WTC11 (cell line): ENCODE measurements at regions not wholly inside any gene's neighbourhood (a gene's known extent, or its start where the extent isn't known, plus 50 kb on each side); places are given as distances from the start of the nearest gene placed in this dataset.

Experiments used
- ATAC-seq: fragments of 200-7000 bp; cut with Tn5 transposase; 2 replicates; pipeline ENCODE4 v1.10.0; 2021; ENCODE audit warnings: mild to moderate bottlenecking, moderate library complexity
- CTCF ChIA-PET: fragments of 300-600 bp; sonication (Branson Sonifier 250); formaldehyde crosslinking; loops from one replicate; lab custom pipeline; 2021; ENCODE audit warnings: antibody characterized with exemption; lab: Charles Lee
- POLR2A ChIA-PET: fragments of 350-600 bp; sonication (Branson Sonifier 250); formaldehyde crosslinking; loops from one replicate; lab custom pipeline; 2021; ENCODE audit warnings: antibody characterized with exemption; lab: Charles Lee
- DNase-seq: peaks from one replicate; pipeline ENCODE4 v3.0.0; 2021; ENCODE audit warnings: low spot score
- H3K27ac Mint-ChIP-seq: 2 replicates; pipeline ENCODE4 v1.8.0; 2021; ENCODE audit warnings: mixed read lengths
- H3K27me3 Mint-ChIP-seq: 2 replicates; pipeline ENCODE4 v1.8.0; 2021; ENCODE audit warnings: low read depth, mild to moderate bottlenecking, moderate library complexity, mixed read lengths
- H3K36me3 Mint-ChIP-seq: 2 replicates; pipeline ENCODE4 v1.8.0; 2021; ENCODE audit warnings: mixed read lengths
- H3K4me1 Mint-ChIP-seq: 2 replicates; pipeline ENCODE4 v1.8.0; 2022; ENCODE audit warnings: mixed read lengths
- H3K4me3 Mint-ChIP-seq: 2 replicates; pipeline ENCODE4 v1.8.0; 2021; ENCODE audit warnings: mild to moderate bottlenecking, moderate library complexity, mixed read lengths
- H3K9me3 Mint-ChIP-seq: 2 replicates; pipeline ENCODE4 v1.8.0; 2021; ENCODE audit warnings: mixed read lengths
- CBFB ChIP-seq: sonication (generic); formaldehyde crosslinking; IDR thresholded peaks from 2 replicates; pipeline ENCODE4 v1.8.1; 2022; ENCODE audit warnings: mild to moderate bottlenecking, low read depth, missing genetic modification reagents
- ESRRA ChIP-seq: sonication (generic); formaldehyde crosslinking; IDR thresholded peaks from 2 replicates; pipeline ENCODE4 v1.8.1; 2022; ENCODE audit warnings: mild to moderate bottlenecking, missing genetic modification reagents, borderline replicate concordance
- FOXJ3 ChIP-seq: sonication (generic); formaldehyde crosslinking; IDR thresholded peaks from 2 replicates; pipeline ENCODE4 v1.9.0; 2021; ENCODE audit warnings: missing genetic modification reagents, mild to moderate bottlenecking, borderline replicate concordance
- JAZF1 ChIP-seq: fragments of 250-450 bp; sonication (Bioruptor Pico); IDR thresholded peaks from 2 replicates; pipeline ENCODE4 v1.9.0; 2021; ENCODE audit warnings: moderate library complexity, mild to moderate bottlenecking, inconsistent platforms
- NR2C2 ChIP-seq: sonication (generic); formaldehyde crosslinking; IDR thresholded peaks from 2 replicates; pipeline ENCODE4 v1.8.0; 2022; ENCODE audit warnings: mild to moderate bottlenecking, missing genetic modification reagents
- NR3C1 ChIP-seq: sonication (generic); formaldehyde crosslinking; conservative IDR thresholded peaks from 2 replicates; pipeline ENCODE4 v1.8.1; 2023; ENCODE audit warnings: low read depth, mild to moderate bottlenecking, missing genetic modification reagents
- RELA ChIP-seq: sonication (generic); formaldehyde crosslinking; IDR thresholded peaks from 2 replicates; pipeline ENCODE4 v1.8.1; 2022; ENCODE audit warnings: missing genetic modification reagents, mild to moderate bottlenecking, borderline replicate concordance
- SOX15 ChIP-seq: fragments of 250-450 bp; sonication (Bioruptor Pico); IDR thresholded peaks from 2 replicates; pipeline ENCODE4 v1.9.0; 2021; ENCODE audit warnings: mild to moderate bottlenecking
- TCF7 ChIP-seq: sonication (generic); formaldehyde crosslinking; IDR thresholded peaks from 2 replicates; pipeline ENCODE4 v1.8.0; 2022; ENCODE audit warnings: mild to moderate bottlenecking, low read depth, missing genetic modification reagents, moderate library complexity
- TEAD1 ChIP-seq: sonication (generic); formaldehyde crosslinking; IDR thresholded peaks from 2 replicates; pipeline ENCODE4 v1.8.0; 2022; ENCODE audit warnings: mild to moderate bottlenecking, missing genetic modification reagents
- TP53 ChIP-seq: sonication (generic); formaldehyde crosslinking; IDR thresholded peaks from 2 replicates; pipeline ENCODE4 v1.8.1; 2023; ENCODE audit warnings: mild to moderate bottlenecking, missing genetic modification reagents
- ZNF121 ChIP-seq: sonication (generic); formaldehyde crosslinking; IDR thresholded peaks from 2 replicates; pipeline ENCODE4 v1.8.0; 2023; ENCODE audit warnings: missing genetic modification reagents
- ZNF138 ChIP-seq: sonication (generic); formaldehyde crosslinking; conservative IDR thresholded peaks from 2 replicates; pipeline ENCODE4 v1.8.1; 2022; ENCODE audit warnings: mild to moderate bottlenecking, moderate library complexity, missing genetic modification reagents
- ZNF317 ChIP-seq: sonication (generic); formaldehyde crosslinking; IDR thresholded peaks from 2 replicates; pipeline ENCODE4 v1.8.1; 2023; ENCODE audit warnings: low read depth, mild to moderate bottlenecking, moderate library complexity, missing genetic modification reagents, borderline replicate concordance
- TF ChIP-seq, protein P1 (sequence below): sonication (generic); formaldehyde crosslinking; IDR thresholded peaks from 2 replicates; pipeline ENCODE4 v1.8.0; 2023; ENCODE audit warnings: mild to moderate bottlenecking, missing genetic modification reagents
- TF ChIP-seq, protein P2 (sequence below): fragments of 200-600 bp; IDR thresholded peaks from 2 replicates; pipeline ENCODE4 v1.8.0; 2022; ENCODE audit warnings: antibody characterized with exemption
- TF ChIP-seq, protein P3 (sequence below): fragments of 250-450 bp; sonication (Bioruptor Pico); IDR thresholded peaks from 2 replicates; pipeline ENCODE4 v1.9.0; 2021; ENCODE audit warnings: mild to moderate bottlenecking
- TF ChIP-seq, protein P4 (sequence below): sonication (generic); formaldehyde crosslinking; IDR thresholded peaks from 2 replicates; pipeline ENCODE4 v1.8.1; 2023; ENCODE audit warnings: mild to moderate bottlenecking, missing genetic modification reagents, moderate library complexity
- TF ChIP-seq, protein P5 (sequence below): fragments of 250-450 bp; sonication (Bioruptor Pico); IDR thresholded peaks from 2 replicates; pipeline ENCODE4 v2.1.2; 2022; ENCODE audit warnings: mild to moderate bottlenecking, moderate library complexity
- TF ChIP-seq, protein P6 (sequence below): sonication (generic); formaldehyde crosslinking; IDR thresholded peaks from 2 replicates; pipeline ENCODE4 v1.8.1; 2023; ENCODE audit warnings: mild to moderate bottlenecking, missing genetic modification reagents
- TF ChIP-seq, protein P7 (sequence below): sonication (generic); formaldehyde crosslinking; IDR thresholded peaks from 2 replicates; pipeline ENCODE4 v1.8.0; 2022; ENCODE audit warnings: mild to moderate bottlenecking, missing genetic modification reagents

DNA sequence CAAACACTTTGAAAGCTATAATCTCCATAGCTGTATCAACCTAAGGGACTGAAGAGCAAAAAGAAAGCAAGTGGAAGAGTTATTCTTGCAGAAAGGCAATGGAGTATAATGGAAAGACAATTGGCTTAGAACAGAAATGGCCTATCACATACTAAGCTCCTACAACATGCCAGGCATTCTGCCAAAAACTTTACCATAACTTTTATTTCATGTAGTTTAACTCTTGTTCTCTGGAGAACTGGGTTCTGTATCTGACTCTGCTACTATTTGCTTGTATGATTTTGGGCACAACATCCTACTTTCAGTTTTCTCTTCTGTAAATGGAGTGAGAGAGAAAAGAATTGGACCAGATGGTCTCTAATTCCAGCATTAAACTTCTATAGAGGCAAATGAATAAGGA lies 449.1 kb downstream of the GPATCH2 start (continued):
- TF ChIP-seq, protein P1, sequence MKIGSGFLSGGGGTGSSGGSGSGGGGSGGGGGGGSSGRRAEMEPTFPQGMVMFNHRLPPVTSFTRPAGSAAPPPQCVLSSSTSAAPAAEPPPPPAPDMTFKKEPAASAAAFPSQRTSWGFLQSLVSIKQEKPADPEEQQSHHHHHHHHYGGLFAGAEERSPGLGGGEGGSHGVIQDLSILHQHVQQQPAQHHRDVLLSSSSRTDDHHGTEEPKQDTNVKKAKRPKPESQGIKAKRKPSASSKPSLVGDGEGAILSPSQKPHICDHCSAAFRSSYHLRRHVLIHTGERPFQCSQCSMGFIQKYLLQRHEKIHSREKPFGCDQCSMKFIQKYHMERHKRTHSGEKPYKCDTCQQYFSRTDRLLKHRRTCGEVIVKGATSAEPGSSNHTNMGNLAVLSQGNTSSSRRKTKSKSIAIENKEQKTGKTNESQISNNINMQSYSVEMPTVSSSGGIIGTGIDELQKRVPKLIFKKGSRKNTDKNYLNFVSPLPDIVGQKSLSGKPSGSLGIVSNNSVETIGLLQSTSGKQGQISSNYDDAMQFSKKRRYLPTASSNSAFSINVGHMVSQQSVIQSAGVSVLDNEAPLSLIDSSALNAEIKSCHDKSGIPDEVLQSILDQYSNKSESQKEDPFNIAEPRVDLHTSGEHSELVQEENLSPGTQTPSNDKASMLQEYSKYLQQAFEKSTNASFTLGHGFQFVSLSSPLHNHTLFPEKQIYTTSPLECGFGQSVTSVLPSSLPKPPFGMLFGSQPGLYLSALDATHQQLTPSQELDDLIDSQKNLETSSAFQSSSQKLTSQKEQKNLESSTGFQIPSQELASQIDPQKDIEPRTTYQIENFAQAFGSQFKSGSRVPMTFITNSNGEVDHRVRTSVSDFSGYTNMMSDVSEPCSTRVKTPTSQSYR (CRISPR knock-in tag) = no peak
- no peak for TF ChIP-seq ZNF121 (CRISPR knock-in tag)
- no peak for TF ChIP-seq SOX15 (CRISPR knock-in tag)
- TF ChIP-seq JAZF1 (CRISPR knock-in tag) = no peak

DNA sequence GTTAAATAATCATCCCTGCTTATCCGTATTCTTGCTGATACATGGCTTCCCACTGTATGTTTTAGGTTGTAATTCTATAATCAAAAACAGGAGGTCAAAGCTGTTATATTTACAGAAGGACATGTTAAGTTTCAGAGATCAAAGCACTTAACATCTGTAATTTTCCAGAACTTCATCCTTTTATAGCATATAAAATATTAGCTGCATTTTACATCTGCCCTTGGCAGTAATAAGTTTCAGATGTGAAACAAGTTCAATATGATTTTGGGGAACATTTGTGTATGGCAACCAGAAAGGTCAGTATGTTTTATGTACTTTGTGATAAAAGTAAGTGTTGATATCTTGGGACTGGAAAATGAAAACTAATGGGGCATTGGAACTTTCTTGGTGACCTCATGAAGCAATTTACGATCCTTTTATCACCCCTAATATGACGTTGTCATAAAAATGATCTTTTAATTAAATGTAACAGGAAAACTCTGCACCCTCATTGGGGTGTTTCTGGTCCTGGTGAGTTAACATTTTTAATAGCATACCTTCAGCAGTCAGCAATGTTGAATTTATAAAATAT lies 449.6 kb downstream of the GPATCH2 start:
- H3K4me1 Mint-ChIP-seq = no peaks in the 10 kb centered on the region
- ChIA-PET CTCF (no interaction called here), POLR2A (no interaction called here)
- DNase-seq (no peak), ATAC-seq (no peak)
- TF ChIP-seq, protein P2, sequence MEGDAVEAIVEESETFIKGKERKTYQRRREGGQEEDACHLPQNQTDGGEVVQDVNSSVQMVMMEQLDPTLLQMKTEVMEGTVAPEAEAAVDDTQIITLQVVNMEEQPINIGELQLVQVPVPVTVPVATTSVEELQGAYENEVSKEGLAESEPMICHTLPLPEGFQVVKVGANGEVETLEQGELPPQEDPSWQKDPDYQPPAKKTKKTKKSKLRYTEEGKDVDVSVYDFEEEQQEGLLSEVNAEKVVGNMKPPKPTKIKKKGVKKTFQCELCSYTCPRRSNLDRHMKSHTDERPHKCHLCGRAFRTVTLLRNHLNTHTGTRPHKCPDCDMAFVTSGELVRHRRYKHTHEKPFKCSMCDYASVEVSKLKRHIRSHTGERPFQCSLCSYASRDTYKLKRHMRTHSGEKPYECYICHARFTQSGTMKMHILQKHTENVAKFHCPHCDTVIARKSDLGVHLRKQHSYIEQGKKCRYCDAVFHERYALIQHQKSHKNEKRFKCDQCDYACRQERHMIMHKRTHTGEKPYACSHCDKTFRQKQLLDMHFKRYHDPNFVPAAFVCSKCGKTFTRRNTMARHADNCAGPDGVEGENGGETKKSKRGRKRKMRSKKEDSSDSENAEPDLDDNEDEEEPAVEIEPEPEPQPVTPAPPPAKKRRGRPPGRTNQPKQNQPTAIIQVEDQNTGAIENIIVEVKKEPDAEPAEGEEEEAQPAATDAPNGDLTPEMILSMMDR = no peak
- TF ChIP-seq ZNF138 (CRISPR knock-in tag) (no peak), CBFB (CRISPR knock-in tag) (no peak), ZNF317 (no peak), TP53 (no peak)
- TF ChIP-seq, protein P3, sequence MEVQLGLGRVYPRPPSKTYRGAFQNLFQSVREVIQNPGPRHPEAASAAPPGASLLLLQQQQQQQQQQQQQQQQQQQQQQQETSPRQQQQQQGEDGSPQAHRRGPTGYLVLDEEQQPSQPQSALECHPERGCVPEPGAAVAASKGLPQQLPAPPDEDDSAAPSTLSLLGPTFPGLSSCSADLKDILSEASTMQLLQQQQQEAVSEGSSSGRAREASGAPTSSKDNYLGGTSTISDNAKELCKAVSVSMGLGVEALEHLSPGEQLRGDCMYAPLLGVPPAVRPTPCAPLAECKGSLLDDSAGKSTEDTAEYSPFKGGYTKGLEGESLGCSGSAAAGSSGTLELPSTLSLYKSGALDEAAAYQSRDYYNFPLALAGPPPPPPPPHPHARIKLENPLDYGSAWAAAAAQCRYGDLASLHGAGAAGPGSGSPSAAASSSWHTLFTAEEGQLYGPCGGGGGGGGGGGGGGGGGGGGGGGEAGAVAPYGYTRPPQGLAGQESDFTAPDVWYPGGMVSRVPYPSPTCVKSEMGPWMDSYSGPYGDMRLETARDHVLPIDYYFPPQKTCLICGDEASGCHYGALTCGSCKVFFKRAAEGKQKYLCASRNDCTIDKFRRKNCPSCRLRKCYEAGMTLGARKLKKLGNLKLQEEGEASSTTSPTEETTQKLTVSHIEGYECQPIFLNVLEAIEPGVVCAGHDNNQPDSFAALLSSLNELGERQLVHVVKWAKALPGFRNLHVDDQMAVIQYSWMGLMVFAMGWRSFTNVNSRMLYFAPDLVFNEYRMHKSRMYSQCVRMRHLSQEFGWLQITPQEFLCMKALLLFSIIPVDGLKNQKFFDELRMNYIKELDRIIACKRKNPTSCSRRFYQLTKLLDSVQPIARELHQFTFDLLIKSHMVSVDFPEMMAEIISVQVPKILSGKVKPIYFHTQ (CRISPR knock-in tag) = no peak
- TF ChIP-seq, protein P4, sequence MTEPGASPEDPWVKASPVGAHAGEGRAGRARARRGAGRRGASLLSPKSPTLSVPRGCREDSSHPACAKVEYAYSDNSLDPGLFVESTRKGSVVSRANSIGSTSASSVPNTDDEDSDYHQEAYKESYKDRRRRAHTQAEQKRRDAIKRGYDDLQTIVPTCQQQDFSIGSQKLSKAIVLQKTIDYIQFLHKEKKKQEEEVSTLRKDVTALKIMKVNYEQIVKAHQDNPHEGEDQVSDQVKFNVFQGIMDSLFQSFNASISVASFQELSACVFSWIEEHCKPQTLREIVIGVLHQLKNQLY (CRISPR knock-in tag) = no peak
- no peaks in the 10 kb centered on the region for H3K27me3 Mint-ChIP-seq
- no peaks in the 10 kb centered on the region for H3K36me3 Mint-ChIP-seq
- no peak overlapping the region for H3K4me3 Mint-ChIP-seq
- no peaks in the 10 kb centered on the region for H3K9me3 Mint-ChIP-seq
- H3K27ac Mint-ChIP-seq = no peak overlapping the region

DNA sequence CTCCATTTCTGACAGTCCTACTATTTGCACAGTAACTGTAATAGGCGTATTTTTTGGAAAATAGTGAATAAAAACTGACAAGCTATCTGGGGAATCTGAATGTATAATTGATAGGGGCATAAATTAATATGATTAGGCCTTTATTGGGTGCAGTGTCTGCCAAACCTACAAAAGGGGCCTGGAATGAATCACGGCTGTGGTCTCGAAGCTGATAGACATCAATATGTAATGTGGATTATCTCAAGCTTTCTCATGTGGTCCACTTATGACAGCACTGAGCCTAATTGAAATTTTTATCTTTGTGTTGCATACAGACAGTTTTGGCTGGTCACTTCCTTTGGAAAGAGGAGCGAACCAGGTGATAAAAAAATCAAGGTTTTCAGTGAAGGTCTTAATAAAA lies 450.4 kb downstream of the GPATCH2 start:
- H3K27ac Mint-ChIP-seq = no peak overlapping the region
- TF ChIP-seq, protein P5, sequence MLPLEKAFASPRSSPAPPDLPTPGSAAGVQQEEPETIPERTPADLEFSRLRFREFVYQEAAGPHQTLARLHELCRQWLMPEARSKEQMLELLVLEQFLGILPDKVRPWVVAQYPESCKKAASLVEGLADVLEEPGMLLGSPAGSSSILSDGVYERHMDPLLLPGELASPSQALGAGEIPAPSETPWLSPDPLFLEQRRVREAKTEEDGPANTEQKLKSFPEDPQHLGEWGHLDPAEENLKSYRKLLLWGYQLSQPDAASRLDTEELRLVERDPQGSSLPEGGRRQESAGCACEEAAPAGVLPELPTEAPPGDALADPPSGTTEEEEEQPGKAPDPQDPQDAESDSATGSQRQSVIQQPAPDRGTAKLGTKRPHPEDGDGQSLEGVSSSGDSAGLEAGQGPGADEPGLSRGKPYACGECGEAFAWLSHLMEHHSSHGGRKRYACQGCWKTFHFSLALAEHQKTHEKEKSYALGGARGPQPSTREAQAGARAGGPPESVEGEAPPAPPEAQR (CRISPR knock-in tag) = no peak
- TF ChIP-seq, protein P6, sequence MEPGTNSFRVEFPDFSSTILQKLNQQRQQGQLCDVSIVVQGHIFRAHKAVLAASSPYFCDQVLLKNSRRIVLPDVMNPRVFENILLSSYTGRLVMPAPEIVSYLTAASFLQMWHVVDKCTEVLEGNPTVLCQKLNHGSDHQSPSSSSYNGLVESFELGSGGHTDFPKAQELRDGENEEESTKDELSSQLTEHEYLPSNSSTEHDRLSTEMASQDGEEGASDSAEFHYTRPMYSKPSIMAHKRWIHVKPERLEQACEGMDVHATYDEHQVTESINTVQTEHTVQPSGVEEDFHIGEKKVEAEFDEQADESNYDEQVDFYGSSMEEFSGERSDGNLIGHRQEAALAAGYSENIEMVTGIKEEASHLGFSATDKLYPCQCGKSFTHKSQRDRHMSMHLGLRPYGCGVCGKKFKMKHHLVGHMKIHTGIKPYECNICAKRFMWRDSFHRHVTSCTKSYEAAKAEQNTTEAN (CRISPR knock-in tag) = no peak
- TF ChIP-seq ESRRA (no peak), NR3C1 (no peak), TCF7 (CRISPR knock-in tag) (no peak), NR2C2 (CRISPR knock-in tag) (no peak), TEAD1 (CRISPR knock-in tag) (no peak), RELA (CRISPR knock-in tag) (no peak), FOXJ3 (CRISPR knock-in tag) (no peak)
- TF ChIP-seq, protein P7, sequence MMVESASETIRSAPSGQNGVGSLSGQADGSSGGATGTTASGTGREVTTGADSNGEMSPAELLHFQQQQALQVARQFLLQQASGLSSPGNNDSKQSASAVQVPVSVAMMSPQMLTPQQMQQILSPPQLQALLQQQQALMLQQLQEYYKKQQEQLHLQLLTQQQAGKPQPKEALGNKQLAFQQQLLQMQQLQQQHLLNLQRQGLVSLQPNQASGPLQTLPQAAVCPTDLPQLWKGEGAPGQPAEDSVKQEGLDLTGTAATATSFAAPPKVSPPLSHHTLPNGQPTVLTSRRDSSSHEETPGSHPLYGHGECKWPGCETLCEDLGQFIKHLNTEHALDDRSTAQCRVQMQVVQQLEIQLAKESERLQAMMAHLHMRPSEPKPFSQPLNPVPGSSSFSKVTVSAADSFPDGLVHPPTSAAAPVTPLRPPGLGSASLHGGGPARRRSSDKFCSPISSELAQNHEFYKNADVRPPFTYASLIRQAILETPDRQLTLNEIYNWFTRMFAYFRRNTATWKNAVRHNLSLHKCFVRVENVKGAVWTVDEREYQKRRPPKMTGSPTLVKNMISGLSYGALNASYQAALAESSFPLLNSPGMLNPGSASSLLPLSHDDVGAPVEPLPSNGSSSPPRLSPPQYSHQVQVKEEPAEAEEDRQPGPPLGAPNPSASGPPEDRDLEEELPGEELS = no peak
- TF ChIP-seq, all 79 proteins: peak for 0
- ChIA-PET POLR2A (no interaction called here), CTCF (no interaction called here)
- Mint-ChIP-seq H3K4me3 (no peak overlapping the region), H3K27me3 (no peaks in the 10 kb centered on the region), H3K36me3 (no peaks in the 10 kb centered on the region), H3K9me3 (0 out of 2 replicates have a peak, but pooled peaks cover 4% of the 10 kb centered on the region), H3K4me1 (no peaks in the 10 kb centered on the region)
- no peak for ATAC-seq
- no peak for DNase-seq
